ENCODE measurements at regions not wholly inside any gene's neighbourhood (a gene's known extent, or its start where the extent isn't known, plus 50 kb on each side); places are given as distances from the start of the nearest gene placed in this dataset.

DNA sequence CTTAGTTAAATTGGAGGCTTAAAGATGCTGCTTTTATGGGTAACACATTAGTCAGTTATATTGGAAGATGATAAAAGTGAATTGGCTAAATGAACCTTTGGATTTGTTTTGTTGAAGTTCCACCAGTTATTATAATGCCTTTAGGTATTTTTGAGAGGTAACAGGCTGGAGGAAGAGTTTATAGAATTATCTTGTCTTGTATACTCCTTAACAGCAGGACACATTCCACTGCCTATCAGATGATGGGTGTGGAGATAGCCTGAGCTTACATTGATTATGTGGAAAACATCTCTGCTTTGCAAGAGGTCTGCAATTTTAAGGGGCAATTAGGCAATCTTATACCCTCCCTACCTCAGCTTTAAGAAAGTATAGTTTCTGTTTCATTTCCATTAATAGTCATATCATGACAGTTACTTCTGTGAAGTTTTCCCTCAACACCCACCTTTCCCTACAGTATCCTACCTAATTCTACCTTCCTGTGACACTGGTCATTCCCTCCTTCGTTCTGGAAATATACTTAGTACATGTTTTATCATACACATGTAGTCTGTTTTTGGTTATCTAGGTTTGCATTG is 403.7 kb upstream of the SPRED2 start:
- Histone ChIP-seq H3K4me1 (no peaks in the 10 kb centered on the region), H3K36me3 (ENCODE audit: low read depth, missing control alignments) (no peaks in the 10 kb centered on the region), H3K27me3 (no peaks in the 10 kb centered on the region), H3K4me3 (no peak overlapping the region), H3K27ac (no peak overlapping the region), H3K9me3 (no peaks in the 10 kb centered on the region)
- DNase-seq, result no peak
- TF ChIP-seq POLR2A (IDR thresholded peaks at IDR 0.05), result no peak
- TF ChIP-seq, protein P1, sequence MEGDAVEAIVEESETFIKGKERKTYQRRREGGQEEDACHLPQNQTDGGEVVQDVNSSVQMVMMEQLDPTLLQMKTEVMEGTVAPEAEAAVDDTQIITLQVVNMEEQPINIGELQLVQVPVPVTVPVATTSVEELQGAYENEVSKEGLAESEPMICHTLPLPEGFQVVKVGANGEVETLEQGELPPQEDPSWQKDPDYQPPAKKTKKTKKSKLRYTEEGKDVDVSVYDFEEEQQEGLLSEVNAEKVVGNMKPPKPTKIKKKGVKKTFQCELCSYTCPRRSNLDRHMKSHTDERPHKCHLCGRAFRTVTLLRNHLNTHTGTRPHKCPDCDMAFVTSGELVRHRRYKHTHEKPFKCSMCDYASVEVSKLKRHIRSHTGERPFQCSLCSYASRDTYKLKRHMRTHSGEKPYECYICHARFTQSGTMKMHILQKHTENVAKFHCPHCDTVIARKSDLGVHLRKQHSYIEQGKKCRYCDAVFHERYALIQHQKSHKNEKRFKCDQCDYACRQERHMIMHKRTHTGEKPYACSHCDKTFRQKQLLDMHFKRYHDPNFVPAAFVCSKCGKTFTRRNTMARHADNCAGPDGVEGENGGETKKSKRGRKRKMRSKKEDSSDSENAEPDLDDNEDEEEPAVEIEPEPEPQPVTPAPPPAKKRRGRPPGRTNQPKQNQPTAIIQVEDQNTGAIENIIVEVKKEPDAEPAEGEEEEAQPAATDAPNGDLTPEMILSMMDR (IDR thresholded peaks at IDR 0.05), result no peak
- WGBS, 2 donors, result 86 to 93% methylated on average over 1 of the region's 1 CpG
- intact Hi-C loops (cut with DNase I; ENCODE audit: low total_unique reads), result no loop called here

DNA sequence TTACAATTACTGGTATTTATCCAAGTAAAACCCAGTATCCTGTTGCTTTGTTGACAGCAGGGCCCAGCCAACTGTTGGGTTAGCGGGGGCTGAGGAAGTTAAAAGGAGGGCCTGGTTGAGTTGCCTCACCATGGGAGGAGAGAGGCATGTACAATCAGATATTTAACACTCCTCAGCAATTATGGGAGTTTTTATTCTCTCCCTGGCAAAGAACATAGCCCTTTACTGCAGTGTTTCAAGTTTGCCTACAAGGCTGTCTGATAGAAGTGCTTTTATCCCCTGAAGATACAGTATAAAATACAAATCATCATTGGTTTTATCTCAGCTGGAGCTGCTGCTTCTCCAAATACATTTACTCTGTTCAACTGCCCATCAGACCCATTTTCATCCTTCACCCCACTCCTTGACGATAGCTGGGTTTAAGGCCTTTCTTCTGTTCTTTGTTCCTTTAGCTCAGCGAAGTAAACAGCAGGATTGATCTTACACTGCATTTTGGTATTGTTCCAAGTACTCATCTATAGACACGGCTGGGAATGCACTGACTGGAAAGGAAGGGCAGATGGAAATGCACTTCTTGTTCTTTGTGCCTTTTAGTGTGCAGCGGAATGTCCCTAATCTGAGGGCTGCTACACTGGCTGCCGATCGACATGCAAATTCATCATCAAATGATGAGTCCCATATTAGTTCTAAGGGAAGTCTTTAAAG is 402.5 kb upstream of the SPRED2 start:
- intact Hi-C loops (cut with DNase I; ENCODE audit: low total_unique reads), result no loop called here
- WGBS, 2 donors, result 68 to 75% methylated on average over 7 of the region's 7 CpGs
- Histone ChIP-seq H3K27me3 (no peaks in the 10 kb centered on the region), H3K9me3 (no peaks in the 10 kb centered on the region), H3K4me3 (no peak overlapping the region), H3K4me1 (no peaks in the 10 kb centered on the region), H3K36me3 (ENCODE audit: low read depth, missing control alignments) (no peaks in the 10 kb centered on the region), H3K27ac (no peak overlapping the region)
- TF ChIP-seq POLR2A (IDR thresholded peaks at IDR 0.05), result no peak
- no peak for DNase-seq

DNA sequence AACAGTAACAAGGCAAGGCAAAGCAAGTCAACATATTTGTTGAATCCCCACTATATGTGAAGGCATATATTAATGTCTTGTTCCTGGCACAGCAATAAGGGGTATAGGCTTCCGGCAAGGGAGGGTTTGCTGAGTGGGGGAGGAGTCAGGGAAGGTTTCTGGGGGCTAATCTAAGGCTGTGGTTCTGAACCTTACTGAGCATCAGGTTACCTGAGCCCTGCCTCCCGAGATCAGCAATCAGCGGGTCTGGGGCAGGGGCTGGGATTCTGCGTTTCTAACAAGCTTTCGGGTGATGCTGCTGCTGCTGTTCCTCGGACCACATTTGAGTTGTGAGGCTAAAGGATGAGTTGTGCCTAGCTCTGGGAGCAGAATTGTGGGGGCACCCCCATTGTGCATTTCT is 401.7 kb upstream of the SPRED2 start:
- H3K4me3 ChIP-seq, result no peak overlapping the region
- no peak overlapping the region for H3K27ac ChIP-seq
- WGBS, 2 donors, result 71 to 94% methylated on average over 6 of the region's 6 CpGs
- no peak for DNase-seq
- no peaks in the 10 kb centered on the region for H3K9me3 ChIP-seq
- no peaks in the 10 kb centered on the region for H3K36me3 ChIP-seq (ENCODE audit: low read depth, missing control alignments)
- TF ChIP-seq, protein P1 (IDR thresholded peaks at IDR 0.05), result no peak
- no peak for TF ChIP-seq POLR2A (IDR thresholded peaks at IDR 0.05)
- intact Hi-C loops (cut with DNase I; ENCODE audit: low total_unique reads), result no loop called here
- no peaks in the 10 kb centered on the region for H3K4me1 ChIP-seq
- H3K27me3 ChIP-seq, result no peaks in the 10 kb centered on the region

DNA sequence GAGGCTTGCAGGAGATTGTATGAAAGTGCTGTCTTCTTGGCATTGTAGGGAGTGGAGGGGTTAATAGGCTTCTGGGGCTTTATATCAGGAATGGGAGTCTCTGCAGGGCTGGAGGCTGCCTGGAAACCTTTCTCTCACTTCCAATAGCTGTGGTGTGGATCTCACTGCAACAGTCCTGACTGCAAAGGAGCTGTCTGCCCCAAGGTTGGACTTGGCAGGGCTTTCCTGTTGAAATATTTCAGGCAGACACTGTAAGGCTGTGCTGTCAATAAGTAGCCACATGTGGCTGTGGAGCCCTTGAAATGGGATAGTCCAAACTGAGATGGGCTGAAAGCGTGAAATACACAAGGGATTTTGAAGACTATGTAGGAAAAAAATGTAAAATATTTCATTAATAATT is 399.1 kb upstream of the SPRED2 start:
- Histone ChIP-seq H3K27me3 (no peaks in the 10 kb centered on the region), H3K27ac (no peak overlapping the region), H3K9me3 (no peaks in the 10 kb centered on the region), H3K4me3 (no peak overlapping the region), H3K4me1 (no peaks in the 10 kb centered on the region), H3K36me3 (ENCODE audit: low read depth, missing control alignments) (no peaks in the 10 kb centered on the region)
- TF ChIP-seq POLR2A (IDR thresholded peaks at IDR 0.05), result no peak
- TF ChIP-seq, protein P1 (IDR thresholded peaks at IDR 0.05), result no peak
- intact Hi-C loops (cut with DNase I; ENCODE audit: low total_unique reads), result no loop called here
- WGBS, 2 donors, result 83 to 84% methylated on average over 1 of the region's 1 CpG
- no peak for DNase-seq

DNA sequence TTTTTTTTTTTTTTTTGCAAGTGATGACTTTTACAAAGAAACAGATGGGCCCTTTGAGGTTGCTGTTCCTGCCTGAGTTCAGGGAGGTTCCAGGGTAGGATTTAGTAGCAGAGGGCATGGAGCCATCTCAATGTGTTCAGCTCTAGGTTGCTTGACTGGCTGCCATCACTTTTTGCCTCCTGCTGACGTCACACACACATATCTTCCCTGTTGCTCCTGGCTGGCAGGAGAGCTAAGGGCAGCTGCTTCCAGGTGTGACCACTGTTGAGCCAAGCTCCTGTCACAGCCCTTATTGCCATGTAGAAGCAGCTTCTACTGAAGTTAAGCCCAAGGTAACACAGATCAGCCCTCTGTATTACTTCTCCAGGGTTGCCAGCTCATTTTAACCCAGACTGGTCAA is 394.2 kb upstream of the SPRED2 start:
- no peaks in the 10 kb centered on the region for H3K4me1 ChIP-seq
- H3K4me3 ChIP-seq, result no peak overlapping the region
- H3K36me3 ChIP-seq (ENCODE audit: low read depth, missing control alignments), result no peaks in the 10 kb centered on the region
- no peaks in the 10 kb centered on the region for H3K9me3 ChIP-seq
- H3K27me3 ChIP-seq, result no peaks in the 10 kb centered on the region
- intact Hi-C loops (cut with DNase I; ENCODE audit: low total_unique reads), result no loop called here
- DNase-seq, result no peak
- TF ChIP-seq, protein P1 (IDR thresholded peaks at IDR 0.05), result no peak
- no peak for TF ChIP-seq POLR2A (IDR thresholded peaks at IDR 0.05)
- WGBS, 2 donors, result 89 to 94% methylated on average over 1 of the region's 1 CpG
- H3K27ac ChIP-seq, result no peak overlapping the region
